ENCODE measurements at regions not wholly inside any gene's neighbourhood (a gene's known extent, or its start where the extent isn't known, plus 50 kb on each side); places are given as distances from the start of the nearest gene placed in this dataset.

- peak; percentile 69 for DNase-seq (ENCODE audit: low spot score)
These were observed 129.2 kb upstream of the FAM3C start for GRCh38 chr7:121525155-121525819.

GRCh38 chr7:121521711-121522400 is 125.7 kb upstream of the FAM3C start:
- DNase-seq (ENCODE audit: low spot score) = no peak

DNA sequence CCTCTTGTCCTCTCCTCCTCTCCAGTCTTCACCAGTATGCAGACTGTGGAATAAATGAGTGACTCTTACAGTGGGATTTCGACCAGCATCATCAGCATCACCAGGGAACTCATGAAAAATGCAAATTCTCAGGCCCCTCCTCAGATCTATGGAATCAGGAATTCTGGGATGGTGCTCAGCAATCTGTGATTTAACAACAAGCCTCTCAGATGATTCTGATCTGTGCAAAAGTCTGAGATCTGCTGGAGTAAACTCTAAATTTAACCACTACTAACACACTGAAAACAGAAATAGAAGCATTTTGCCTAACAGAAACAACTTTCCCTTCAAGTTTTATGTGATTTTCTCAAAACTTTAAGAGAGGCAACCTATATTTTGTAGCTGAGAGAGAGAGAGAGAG is 124.8 kb upstream of the FAM3C start:
- no peak for DNase-seq (ENCODE audit: low spot score)

DNA sequence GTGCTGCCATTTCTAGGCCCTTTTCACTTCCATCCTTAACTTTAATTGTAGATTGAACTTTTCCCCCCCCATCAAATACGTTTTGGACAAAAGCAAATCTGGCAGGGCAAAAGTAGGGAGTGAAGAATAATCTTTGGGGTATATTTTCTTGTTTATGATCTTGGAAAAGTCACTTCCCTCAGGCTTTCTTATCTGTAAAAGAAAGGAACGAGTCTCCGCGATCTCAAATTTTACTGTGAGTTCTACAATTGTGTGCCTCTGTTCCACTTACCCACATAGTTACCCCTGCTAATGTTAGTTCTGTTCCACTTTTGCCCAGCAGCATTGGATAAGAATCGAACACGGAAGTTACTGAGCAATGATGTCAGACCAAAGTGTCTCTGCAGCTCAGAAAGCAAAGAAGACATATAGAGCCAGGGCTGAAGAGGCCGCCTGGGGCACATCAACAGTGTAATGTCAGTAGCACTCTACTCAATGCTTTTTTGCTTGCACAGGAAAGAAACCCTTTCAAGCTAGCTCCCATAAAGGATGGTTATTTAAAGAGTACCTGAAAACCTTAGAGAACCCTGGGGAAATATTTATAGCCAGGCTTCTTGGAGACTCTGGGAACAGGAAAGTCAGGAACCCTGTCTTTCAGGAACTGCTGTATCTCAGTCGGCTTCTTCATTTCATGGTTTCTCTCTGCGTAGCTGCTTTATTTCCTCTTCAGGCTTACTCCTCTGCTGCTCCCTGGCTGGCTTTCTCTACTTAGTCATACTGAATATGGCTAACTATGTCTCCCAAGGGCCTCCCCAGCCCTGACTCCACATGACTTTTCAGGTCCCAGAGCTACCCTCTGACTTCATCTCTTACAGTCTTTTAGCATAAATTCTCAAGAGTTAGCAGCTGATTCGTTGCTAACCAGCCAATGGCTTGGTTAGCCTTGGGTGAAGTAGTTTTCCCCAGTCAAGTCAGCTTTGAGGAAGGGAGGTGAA is 123.7 kb upstream of the FAM3C start:
- no peak for DNase-seq (ENCODE audit: low spot score)

DNA sequence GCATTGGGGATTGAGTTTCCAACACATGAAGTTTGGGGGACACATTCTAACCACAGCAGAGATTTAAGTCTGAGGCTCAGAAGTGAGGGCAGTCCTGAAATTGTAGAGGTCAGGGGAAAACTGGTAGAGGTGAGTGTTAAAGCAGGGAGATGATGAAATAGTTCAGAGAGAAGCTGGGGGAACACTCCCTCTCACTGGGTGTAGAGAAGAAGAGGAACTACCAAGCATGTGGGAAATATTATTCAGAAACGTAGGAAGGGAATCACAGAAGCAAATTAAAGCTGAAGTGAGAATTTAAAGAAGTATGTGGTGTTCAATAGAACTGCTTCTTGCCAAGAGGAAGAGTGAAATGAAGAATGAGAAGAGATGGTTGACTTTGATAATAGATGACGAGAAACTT is 121.5 kb upstream of the FAM3C start:
- DNase-seq (ENCODE audit: low spot score) = no peak

- DNase-seq (ENCODE audit: low spot score) = no peak
These were observed 120.7 kb upstream of the FAM3C start for GRCh38 chr7:121516821-121517220.

DNA sequence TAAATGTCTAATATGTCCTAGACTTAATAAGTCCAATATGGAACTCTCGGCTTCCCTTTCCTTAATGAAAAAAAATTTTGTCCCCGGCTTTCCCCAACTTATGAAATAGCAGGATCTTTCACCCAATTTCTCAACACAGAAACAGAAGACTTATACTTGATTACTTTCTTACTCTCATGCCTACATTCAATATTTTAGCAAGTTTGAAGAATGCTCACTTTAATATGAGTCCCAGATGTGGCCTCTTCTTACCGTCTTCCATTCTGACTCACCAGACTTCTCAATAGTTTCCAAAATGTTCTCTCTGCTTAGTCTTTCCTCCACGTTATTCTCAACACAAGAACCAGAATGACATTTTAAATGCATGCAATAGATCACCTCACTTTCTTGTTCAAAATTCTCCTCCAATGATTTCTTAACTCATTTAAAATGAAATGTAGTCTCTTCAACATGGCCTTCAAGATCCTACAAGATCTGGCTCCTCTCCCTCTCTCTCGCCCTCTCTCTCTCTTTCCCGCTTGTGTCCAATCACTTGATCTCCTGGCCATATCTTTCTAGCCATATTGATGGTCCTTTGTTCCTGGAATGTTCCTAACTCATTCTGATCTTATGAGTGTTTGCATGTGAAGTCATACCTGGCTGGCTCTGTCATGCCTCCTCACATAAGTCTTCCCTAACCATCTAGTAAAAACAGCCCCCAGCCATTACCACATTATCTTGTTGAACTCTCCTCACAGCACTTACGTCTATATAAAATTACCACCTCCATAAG is 119.7 kb upstream of the FAM3C start:
- no peak for DNase-seq (ENCODE audit: low spot score)

- DNase-seq (ENCODE audit: low spot score) = no peak
These were observed 119.1 kb upstream of the FAM3C start for GRCh38 chr7:121515229-121515628.

DNA sequence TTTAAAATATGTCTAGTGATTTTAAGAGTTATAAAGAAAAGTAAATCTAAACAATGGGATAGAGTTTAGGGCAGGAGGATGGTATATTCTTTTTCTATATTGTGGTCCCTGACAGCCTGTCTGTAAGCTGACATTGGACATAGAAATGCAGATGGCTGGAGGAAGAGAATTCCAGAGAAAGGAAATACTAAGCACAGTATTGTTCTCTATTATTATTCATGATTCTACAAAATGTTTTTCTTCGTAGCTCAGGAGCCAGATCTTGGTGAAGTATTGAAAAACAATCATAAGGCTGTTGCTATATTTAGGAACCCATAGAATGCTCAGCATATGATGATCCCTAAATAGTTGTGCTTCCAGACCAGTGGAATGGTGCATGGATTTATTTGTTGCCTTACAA is 117.0 kb upstream of the FAM3C start:
- DNase-seq (ENCODE audit: low spot score) = no peak

- no peak for DNase-seq (ENCODE audit: low spot score)
These were observed 114.9 kb upstream of the FAM3C start for GRCh38 chr7:121510858-121511482.

DNA sequence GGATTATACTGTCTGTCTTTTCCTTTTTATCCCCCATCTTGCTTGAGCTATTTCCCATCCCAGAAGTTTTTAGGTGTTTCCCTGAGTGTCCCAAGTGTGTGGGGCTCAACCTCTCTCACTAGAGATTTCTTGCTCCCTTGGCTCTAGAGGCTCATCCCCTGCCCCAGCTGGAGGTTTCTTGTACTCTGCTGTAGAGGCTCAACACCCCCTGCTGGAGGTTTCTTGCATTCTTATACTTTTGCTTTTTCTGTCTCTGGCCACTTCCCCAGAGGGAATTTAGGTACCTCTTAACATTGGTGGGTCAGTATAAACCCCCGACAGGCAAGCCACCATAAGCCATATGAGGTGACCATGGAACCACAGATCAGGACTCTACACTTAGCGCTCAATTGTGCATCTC is 114.2 kb upstream of the FAM3C start:
- no peak for DNase-seq (ENCODE audit: low spot score)

DNA sequence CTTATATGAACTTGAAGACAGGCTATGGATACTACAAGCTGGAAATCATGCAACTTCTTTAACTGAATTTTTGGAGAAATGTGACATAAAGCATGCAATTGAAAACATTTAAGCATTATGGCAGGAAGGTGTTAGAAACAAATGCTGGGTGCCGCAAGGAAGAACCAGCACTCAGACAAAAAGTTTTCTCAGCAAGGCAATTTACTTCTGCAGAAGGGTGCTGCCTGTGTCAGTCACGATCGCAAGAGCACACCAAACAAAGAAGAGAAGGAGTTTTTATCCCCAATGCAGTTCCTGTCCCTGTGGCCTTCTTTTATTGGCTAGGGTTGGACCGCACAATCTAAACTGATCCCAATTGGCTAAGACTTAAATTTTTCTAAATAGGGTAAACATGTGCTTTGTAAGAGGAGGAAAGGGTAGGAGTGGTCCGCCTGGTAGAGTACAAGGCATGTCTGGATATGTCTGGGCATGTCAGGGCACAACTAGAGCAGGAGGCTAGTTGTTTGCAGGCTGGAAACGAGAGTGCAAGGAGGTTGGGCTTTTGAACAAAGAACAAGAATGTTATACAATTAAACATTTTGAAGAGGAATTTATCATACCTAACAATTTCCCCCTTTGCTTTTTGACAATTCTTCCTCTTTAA is 109.6 kb upstream of the FAM3C start:
- DNase-seq (ENCODE audit: low spot score) = no peak

GRCh38 chr7:121505021-121505420 is 108.9 kb upstream of the FAM3C start:
- DNase-seq (ENCODE audit: low spot score) = peak; percentile 74

- DNase-seq (ENCODE audit: low spot score) = peak; percentile 90
These were observed 108.4 kb upstream of the FAM3C start for GRCh38 chr7:121504482-121504881.

DNA sequence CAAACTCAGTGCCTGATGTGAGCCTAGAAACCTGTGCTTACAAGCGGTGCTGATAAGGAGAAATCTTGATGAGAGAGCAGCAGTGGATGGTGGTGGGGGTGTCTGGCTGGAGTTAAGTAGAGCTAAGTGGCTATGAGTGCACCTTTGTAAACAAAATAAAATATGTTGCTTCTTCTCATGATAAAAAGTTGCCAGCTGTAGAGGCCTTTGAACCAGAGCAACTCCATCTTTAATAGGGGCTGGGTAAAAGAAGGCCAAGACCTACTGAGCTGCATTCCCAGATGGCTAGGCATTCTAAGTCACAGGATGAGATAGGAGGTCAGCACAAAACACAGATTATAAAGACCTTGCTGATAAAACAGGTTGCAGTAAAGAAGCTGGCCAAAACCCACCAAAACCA is 107.6 kb upstream of the FAM3C start:
- DNase-seq (ENCODE audit: low spot score) = no peak

DNA sequence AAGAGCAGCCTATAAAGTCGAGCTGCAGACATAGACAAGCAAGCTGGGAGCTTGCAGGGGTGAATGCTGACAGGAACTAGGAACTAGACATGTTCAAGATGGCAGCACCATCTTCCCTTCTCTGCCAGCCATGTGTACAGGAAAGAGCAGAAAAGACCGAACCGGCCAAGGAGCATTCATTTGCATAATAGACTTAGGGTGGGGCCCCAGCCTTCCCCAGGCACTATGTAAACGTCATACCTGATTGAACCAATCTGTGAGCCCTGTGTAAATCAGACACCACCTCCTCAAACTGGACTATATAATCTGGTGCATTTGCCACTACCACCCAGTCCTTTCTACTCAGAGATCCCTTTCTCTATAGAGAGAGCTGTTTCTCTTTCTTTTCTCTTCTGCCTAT is 106.9 kb upstream of the FAM3C start:
- no peak for DNase-seq (ENCODE audit: low spot score)

DNA sequence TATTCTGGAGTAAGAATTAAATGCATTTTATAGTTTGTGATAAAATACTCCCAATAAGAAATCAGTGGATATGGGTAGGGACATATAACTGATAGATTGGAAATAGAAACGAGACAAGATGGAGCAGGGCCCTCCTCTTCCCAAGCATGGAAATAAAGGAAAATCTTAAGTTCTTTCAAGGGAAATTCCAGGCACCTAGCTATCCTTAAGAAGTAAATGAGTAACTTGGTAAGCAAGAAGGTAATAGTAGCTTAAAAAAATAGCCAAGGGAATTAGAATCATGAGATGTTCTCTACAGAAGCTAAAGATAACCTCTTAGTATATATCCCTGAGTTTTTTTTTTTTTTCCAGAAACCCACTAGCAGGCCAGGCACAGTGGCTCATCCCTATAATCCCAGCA is 105.5 kb upstream of the FAM3C start:
- DNase-seq (ENCODE audit: low spot score) = no peak

GRCh38 chr7:121500360-121501058 is 104.4 kb upstream of the FAM3C start:
- DNase-seq (ENCODE audit: low spot score) = no peak

- no peak for DNase-seq (ENCODE audit: low spot score)
These were observed 103.5 kb upstream of the FAM3C start for GRCh38 chr7:121499624-121500023.

- DNase-seq (ENCODE audit: low spot score) = no peak
These were observed 102.7 kb upstream of the FAM3C start for GRCh38 chr7:121498816-121499215.
